ENCODE measurements at regions not wholly inside any gene's neighbourhood (a gene's known extent, or its start where the extent isn't known, plus 50 kb on each side); places are given as distances from the start of the nearest gene placed in this dataset.
A peak's percentile ranks its signal among the peaks of the same experiment; 100 is the strongest.

DNA sequence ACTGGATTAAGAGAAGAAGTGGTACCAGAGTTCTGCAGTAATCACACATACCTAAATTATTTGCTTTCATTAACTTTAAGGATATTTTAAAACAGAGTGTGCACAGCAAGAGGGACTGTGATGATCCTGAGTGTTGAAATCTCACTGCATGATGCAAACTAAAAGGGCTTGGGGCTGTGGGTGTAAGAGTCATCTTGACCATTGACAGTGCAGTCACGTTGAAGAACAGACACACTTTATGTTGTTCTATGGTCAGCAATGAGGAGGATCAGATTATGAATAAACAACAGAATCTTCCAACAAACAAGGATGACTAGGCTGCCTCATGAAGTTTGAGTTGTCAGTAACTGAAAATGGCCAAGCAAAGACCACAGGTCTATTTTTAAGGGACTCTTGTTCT lies 87.2 kb upstream of the GALNT5 start:
- Histone ChIP-seq H3K27ac (no peak overlapping the region), H3K9me3 (peaks cover 0 to 4% of the 10 kb centered on the region in 2 donors), H3K36me3 (no peaks in the 10 kb centered on the region), H3K4me3 (no peak overlapping the region), H3K4me1 (no peaks in the 10 kb centered on the region), H3K27me3 (no peaks in the 10 kb centered on the region)
- ATAC-seq (no peak), DNase-seq (no peak)
- intact Hi-C loops (cut with DNase I), result no loop called here
- TF ChIP-seq, protein P1, sequence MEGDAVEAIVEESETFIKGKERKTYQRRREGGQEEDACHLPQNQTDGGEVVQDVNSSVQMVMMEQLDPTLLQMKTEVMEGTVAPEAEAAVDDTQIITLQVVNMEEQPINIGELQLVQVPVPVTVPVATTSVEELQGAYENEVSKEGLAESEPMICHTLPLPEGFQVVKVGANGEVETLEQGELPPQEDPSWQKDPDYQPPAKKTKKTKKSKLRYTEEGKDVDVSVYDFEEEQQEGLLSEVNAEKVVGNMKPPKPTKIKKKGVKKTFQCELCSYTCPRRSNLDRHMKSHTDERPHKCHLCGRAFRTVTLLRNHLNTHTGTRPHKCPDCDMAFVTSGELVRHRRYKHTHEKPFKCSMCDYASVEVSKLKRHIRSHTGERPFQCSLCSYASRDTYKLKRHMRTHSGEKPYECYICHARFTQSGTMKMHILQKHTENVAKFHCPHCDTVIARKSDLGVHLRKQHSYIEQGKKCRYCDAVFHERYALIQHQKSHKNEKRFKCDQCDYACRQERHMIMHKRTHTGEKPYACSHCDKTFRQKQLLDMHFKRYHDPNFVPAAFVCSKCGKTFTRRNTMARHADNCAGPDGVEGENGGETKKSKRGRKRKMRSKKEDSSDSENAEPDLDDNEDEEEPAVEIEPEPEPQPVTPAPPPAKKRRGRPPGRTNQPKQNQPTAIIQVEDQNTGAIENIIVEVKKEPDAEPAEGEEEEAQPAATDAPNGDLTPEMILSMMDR (IDR thresholded peaks at IDR 0.05), result no peak

DNA sequence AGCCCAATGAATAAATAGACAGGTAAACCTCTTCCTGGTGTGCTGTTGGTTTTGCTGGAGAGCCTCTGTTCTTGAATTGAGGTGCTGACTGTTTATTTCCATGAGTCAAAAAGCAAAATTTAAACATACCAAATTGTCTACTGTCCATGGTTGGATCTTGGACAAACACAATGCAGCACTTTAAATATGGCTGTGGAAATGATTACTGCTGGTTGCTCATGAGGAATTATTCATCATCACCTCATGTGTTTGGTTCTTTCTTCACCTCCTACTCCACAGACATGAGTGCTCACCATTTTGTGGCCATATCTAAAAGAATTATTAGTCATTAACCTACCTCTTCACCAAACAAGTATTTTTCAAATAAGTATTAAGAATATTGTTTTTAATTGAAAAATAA lies 85.3 kb upstream of the GALNT5 start:
- no peak overlapping the region for H3K4me3 ChIP-seq
- no peak overlapping the region for H3K27ac ChIP-seq
- no peaks in the 10 kb centered on the region for H3K27me3 ChIP-seq
- DNase-seq (no peak), ATAC-seq (no peak)
- H3K4me1 ChIP-seq, result no peaks in the 10 kb centered on the region
- intact Hi-C loops (cut with DNase I), result no loop called here
- TF ChIP-seq, protein P1 (IDR thresholded peaks at IDR 0.05), result no peak
- H3K9me3 ChIP-seq, result no peaks in the 10 kb centered on the region
- no peaks in the 10 kb centered on the region for H3K36me3 ChIP-seq

DNA sequence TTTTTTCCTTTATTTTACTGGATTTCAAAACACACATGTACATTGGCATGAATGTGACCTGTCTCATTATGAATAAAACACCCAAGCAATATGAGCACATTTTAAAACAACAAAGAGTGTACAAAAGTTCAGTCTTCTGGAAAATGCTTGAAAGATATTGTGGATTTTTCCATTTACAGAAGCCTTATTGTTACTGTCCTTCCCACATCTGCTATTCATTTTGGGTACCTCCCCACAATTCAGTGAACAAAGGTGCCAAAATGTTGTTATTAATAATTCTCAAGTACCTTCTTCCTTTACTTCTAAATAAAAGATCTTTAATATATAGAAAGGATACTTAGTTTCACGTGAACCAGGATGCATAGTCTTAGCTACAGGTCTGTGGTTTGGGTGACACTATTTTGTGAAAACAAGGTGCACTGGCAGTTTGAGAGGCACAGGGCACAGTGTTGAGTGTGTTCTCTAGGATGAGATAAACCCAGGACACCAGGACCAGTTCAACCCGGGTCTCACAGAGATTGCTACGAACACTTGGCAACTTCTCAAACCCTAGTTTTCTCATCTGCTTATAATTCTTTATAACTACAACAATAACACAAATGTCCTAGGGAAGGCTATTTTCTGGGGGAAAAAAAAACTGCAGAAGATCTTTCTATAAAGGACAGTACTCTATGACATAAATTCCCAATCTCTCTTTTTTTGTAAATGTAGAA lies 84.5 kb upstream of the GALNT5 start:
- H3K4me1 ChIP-seq, result no peaks in the 10 kb centered on the region
- TF ChIP-seq, protein P1 (IDR thresholded peaks at IDR 0.05), result no peak
- ATAC-seq (no peak), DNase-seq (no peak)
- no peak overlapping the region for H3K4me3 ChIP-seq
- no peaks in the 10 kb centered on the region for H3K27me3 ChIP-seq
- no peak overlapping the region for H3K27ac ChIP-seq
- no peaks in the 10 kb centered on the region for H3K9me3 ChIP-seq
- intact Hi-C loops (cut with DNase I), result no loop called here
- H3K36me3 ChIP-seq, result no peaks in the 10 kb centered on the region

- DNase-seq (peak in 1 of 4 donors; percentile 33), ATAC-seq (peak; percentile 84)
- no peak overlapping the region for H3K4me3 ChIP-seq
- no peaks in the 10 kb centered on the region for H3K36me3 ChIP-seq
- TF ChIP-seq, protein P1 (IDR thresholded peaks at IDR 0.05), result no peak
- H3K27ac ChIP-seq, result peak overlapping the region in 1 of 2 donors; percentile 25
- H3K27me3 ChIP-seq, result no peaks in the 10 kb centered on the region
- H3K9me3 ChIP-seq, result no peaks in the 10 kb centered on the region
- intact Hi-C loops (cut with DNase I), result no loop called here
- no peaks in the 10 kb centered on the region for H3K4me1 ChIP-seq
These were observed 83.7 kb upstream of the GALNT5 start for GRCh38 chr2:157173740-157174184.

GRCh38 chr2:157174321-157174720 lies 83.2 kb upstream of the GALNT5 start:
- intact Hi-C loops (cut with DNase I), result no loop called here
- H3K9me3 ChIP-seq, result no peaks in the 10 kb centered on the region
- H3K27me3 ChIP-seq, result no peaks in the 10 kb centered on the region
- no peaks in the 10 kb centered on the region for H3K4me1 ChIP-seq
- TF ChIP-seq, protein P1 (IDR thresholded peaks at IDR 0.05), result no peak
- peak overlapping the region in 1 of 2 donors; percentile 25 for H3K27ac ChIP-seq
- no peaks in the 10 kb centered on the region for H3K36me3 ChIP-seq
- no peak for ATAC-seq
- no peak for DNase-seq
- no peak overlapping the region for H3K4me3 ChIP-seq

Data from left lung (tissue), 4 donors.